ENCODE measurements at regions not wholly inside any gene's neighbourhood (a gene's known extent, or its start where the extent isn't known, plus 50 kb on each side); places are given as distances from the start of the nearest gene placed in this dataset.

DNA sequence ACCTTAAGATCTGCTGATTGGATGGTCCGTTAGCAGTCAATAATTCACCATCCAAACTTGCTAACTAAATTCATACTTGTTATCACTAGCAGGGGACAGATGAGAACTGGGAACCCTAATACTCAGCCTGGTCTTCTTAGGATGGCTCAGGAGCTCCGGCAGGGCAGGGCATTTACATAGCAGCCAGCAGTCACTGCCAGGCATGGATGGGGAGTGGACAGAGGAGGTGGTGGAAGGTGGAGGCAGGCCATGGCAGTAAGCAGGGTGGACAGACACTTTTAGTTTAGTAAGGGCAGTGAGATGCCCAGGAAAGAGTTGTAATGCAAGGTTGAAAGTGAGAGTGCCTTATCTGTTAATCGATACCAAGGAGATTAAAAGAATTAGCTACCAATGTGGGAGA is 392.2 kb upstream of the CHST9 start:
- no peaks in the 10 kb centered on the region for H3K27me3 ChIP-seq (ENCODE audit: insufficient read depth, low read depth)
- intact Hi-C loops (cut with micrococcal nuclease; ENCODE audit: unreplicated experiment) = no loop called here
- BruUV-seq (replicated peaks) = no TSS peak
- no peaks in the 10 kb centered on the region for H3F3A ChIP-seq (ENCODE audit: insufficient read depth, low read depth)
- no peaks in the 10 kb centered on the region for H4K20me1 ChIP-seq (ENCODE audit: insufficient read depth)
- H3K36me3 ChIP-seq (ENCODE audit: low read depth) = no peaks in the 10 kb centered on the region
- H3K27ac ChIP-seq = no peak overlapping the region
- DNase-seq = no peak
- no peak for TF ChIP-seq EZH2 (IDR thresholded peaks at IDR 0.05; ENCODE audit: low read depth)
- TF ChIP-seq, protein P1, sequence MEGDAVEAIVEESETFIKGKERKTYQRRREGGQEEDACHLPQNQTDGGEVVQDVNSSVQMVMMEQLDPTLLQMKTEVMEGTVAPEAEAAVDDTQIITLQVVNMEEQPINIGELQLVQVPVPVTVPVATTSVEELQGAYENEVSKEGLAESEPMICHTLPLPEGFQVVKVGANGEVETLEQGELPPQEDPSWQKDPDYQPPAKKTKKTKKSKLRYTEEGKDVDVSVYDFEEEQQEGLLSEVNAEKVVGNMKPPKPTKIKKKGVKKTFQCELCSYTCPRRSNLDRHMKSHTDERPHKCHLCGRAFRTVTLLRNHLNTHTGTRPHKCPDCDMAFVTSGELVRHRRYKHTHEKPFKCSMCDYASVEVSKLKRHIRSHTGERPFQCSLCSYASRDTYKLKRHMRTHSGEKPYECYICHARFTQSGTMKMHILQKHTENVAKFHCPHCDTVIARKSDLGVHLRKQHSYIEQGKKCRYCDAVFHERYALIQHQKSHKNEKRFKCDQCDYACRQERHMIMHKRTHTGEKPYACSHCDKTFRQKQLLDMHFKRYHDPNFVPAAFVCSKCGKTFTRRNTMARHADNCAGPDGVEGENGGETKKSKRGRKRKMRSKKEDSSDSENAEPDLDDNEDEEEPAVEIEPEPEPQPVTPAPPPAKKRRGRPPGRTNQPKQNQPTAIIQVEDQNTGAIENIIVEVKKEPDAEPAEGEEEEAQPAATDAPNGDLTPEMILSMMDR (conservative IDR thresholded peaks at IDR 0.05) = no peak
- ChIA-PET CTCF (no interaction called here), POLR2A (ENCODE audit: unreplicated experiment) (no interaction called here)
- H3K4me1 ChIP-seq (replicated peaks; ENCODE audit: insufficient read depth) = no peaks in the 10 kb centered on the region
- no peaks in the 10 kb centered on the region for H3K9me2 ChIP-seq (ENCODE audit: insufficient read depth)
- no peaks in the 10 kb centered on the region for H3K9me3 ChIP-seq (ENCODE audit: insufficient read depth, low read depth)
- H3K4me3 ChIP-seq = no peak overlapping the region
- H2AFZ ChIP-seq = no peak overlapping the region
- no peaks in the 10 kb centered on the region for H3K79me2 ChIP-seq (ENCODE audit: low read depth)
- no peak overlapping the region for H3K4me2 ChIP-seq

DNA sequence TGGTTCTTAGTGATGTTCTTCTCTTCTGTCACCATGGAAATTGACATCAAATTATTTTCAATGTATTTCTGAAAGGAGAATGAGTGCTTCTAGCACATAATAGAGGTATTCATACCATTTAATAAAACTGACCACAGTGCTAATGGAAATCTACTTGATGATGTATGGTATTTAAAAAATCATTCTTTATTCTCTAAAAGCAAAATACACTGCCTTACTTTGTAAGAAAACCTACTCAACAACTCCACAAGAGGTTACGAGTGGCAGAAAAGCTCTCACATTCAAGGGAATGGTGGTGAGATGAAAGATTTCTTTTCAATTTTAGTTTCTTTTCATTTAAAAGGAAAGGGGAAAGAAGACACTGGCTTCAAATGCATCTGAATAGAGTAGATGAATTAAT is 382.3 kb upstream of the CHST9 start:
- intact Hi-C loops (cut with micrococcal nuclease; ENCODE audit: unreplicated experiment) = no loop called here
- H3K9me2 ChIP-seq (ENCODE audit: insufficient read depth) = no peaks in the 10 kb centered on the region
- H3K27ac ChIP-seq = no peak overlapping the region
- POLR2A ChIA-PET (ENCODE audit: unreplicated experiment) = interaction anchor here (0.6 kb wide), 1 partner anchor 428 kb away, joined by 3 read pairs; no protein-coding TSS in a partner anchor
- no peaks in the 10 kb centered on the region for H3K27me3 ChIP-seq (ENCODE audit: insufficient read depth, low read depth)
- no peaks in the 10 kb centered on the region for H4K20me1 ChIP-seq (ENCODE audit: insufficient read depth)
- no peaks in the 10 kb centered on the region for H3K79me2 ChIP-seq (ENCODE audit: low read depth)
- no peak overlapping the region for H3K4me3 ChIP-seq
- DNase-seq = no peak
- no peak overlapping the region for H3K4me2 ChIP-seq
- no peaks in the 10 kb centered on the region for H3K36me3 ChIP-seq (ENCODE audit: low read depth)
- BruUV-seq (replicated peaks) = no TSS peak
- no peak for TF ChIP-seq EZH2 (IDR thresholded peaks at IDR 0.05; ENCODE audit: low read depth)
- TF ChIP-seq, protein P1 (conservative IDR thresholded peaks at IDR 0.05) = no peak
- CTCF ChIA-PET = no interaction called here
- H3F3A ChIP-seq (ENCODE audit: insufficient read depth, low read depth) = no peaks in the 10 kb centered on the region
- H3K4me1 ChIP-seq (replicated peaks; ENCODE audit: insufficient read depth) = no peaks in the 10 kb centered on the region
- no peak overlapping the region for H2AFZ ChIP-seq
- no peaks in the 10 kb centered on the region for H3K9me3 ChIP-seq (ENCODE audit: insufficient read depth, low read depth)

DNA sequence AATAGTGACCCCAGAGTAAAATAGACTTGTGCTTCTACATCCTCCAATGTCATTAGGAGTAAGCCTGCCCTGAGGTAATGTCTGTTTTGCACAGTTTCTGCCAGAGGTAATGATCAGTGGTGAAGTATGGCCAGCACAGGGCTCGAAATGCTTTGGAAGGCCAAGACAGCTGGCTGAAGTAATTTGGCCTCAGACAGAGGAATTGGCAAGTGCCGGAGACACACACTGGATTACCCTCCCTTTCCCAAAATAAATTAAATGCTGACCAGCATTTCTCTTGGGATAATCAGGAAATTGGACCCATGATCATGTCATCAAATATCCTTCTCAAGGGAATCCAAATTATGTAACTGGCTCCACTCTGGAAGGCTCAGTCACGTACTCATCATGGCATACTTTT is 379.0 kb upstream of the CHST9 start:
- ChIA-PET POLR2A (ENCODE audit: unreplicated experiment) (no interaction called here), CTCF (no interaction called here)
- no peak for DNase-seq
- no peak for TF ChIP-seq EZH2 (IDR thresholded peaks at IDR 0.05; ENCODE audit: low read depth)
- TF ChIP-seq, protein P1 (conservative IDR thresholded peaks at IDR 0.05) = no peak
- Histone ChIP-seq H3F3A (ENCODE audit: insufficient read depth, low read depth) (no peaks in the 10 kb centered on the region), H4K20me1 (ENCODE audit: insufficient read depth) (no peaks in the 10 kb centered on the region), H3K36me3 (ENCODE audit: low read depth) (no peaks in the 10 kb centered on the region), H3K4me1 (replicated peaks; ENCODE audit: insufficient read depth) (no peaks in the 10 kb centered on the region), H3K27me3 (ENCODE audit: insufficient read depth, low read depth) (no peaks in the 10 kb centered on the region), H3K4me2 (no peak overlapping the region), H2AFZ (no peak overlapping the region), H3K9me2 (ENCODE audit: insufficient read depth) (no peaks in the 10 kb centered on the region), H3K9me3 (ENCODE audit: insufficient read depth, low read depth) (no peaks in the 10 kb centered on the region), H3K79me2 (ENCODE audit: low read depth) (no peaks in the 10 kb centered on the region), H3K27ac (no peak overlapping the region), H3K4me3 (no peak overlapping the region)
- BruUV-seq (replicated peaks) = no TSS peak
- intact Hi-C loops (cut with micrococcal nuclease; ENCODE audit: unreplicated experiment) = no loop called here

All from PC-9 (cell line).